ENCODE measurements at regions not wholly inside any gene's neighbourhood (a gene's known extent, or its start where the extent isn't known, plus 50 kb on each side); places are given as distances from the start of the nearest gene placed in this dataset.
"Not testable (repeated sequence)": the region's sequence is repeated elsewhere in the genome, so short reads cannot be mapped to it uniquely, and the experiment has no call there.

- DNase-seq, result no peak
Measured at GRCh38 chr3:28110869-28111268, 130.6 kb upstream of the CMC1 start.

- no peak for DNase-seq
Measured at GRCh38 chr3:28114893-28115292, 126.5 kb upstream of the CMC1 start.

- no peak for DNase-seq
Measured at GRCh38 chr3:28115316-28115715, 126.1 kb upstream of the CMC1 start.

- DNase-seq, result no peak
Measured at GRCh38 chr3:28117598-28117997, 123.8 kb upstream of the CMC1 start.

- no peak for DNase-seq
Measured at GRCh38 chr3:28118087-28118486, 123.3 kb upstream of the CMC1 start.

GRCh38 chr3:28122227-28122626 lies 119.2 kb upstream of the CMC1 start:
- no peak for DNase-seq

- no peak for DNase-seq
Measured at GRCh38 chr3:28124882-28125281, 116.5 kb upstream of the CMC1 start.

- DNase-seq, result no peak
Measured at GRCh38 chr3:28125342-28125741, 116.1 kb upstream of the CMC1 start.

- DNase-seq, result no peak
Measured at GRCh38 chr3:28130836-28131235, 110.6 kb upstream of the CMC1 start.

GRCh38 chr3:28132941-28133340 lies 108.5 kb upstream of the CMC1 start:
- DNase-seq, result no peak

- no peak for DNase-seq
Measured at GRCh38 chr3:28134198-28134597, 107.2 kb upstream of the CMC1 start.

- no peak for DNase-seq
Measured at GRCh38 chr3:28134792-28135375, 106.5 kb upstream of the CMC1 start.

- no peak for DNase-seq
Measured at GRCh38 chr3:28136607-28137216, 104.7 kb upstream of the CMC1 start.

- DNase-seq, result no peak
Measured at GRCh38 chr3:28138043-28138610, 103.3 kb upstream of the CMC1 start.

GRCh38 chr3:28139288-28139687 lies 102.1 kb upstream of the CMC1 start:
- no peak for DNase-seq

GRCh38 chr3:28139967-28140634 lies 101.3 kb upstream of the CMC1 start:
- DNase-seq, result no peak

- DNase-seq, result no peak
Measured at GRCh38 chr3:28140664-28141063, 100.8 kb upstream of the CMC1 start.

GRCh38 chr3:28149960-28150359 lies 91.5 kb upstream of the CMC1 start:
- no peak for DNase-seq

GRCh38 chr3:28150465-28151206 lies 90.8 kb upstream of the CMC1 start:
- no peak for DNase-seq

- DNase-seq, result no peak
Measured at GRCh38 chr3:28151207-28151550, 90.2 kb upstream of the CMC1 start.

GRCh38 chr3:28151608-28152228 lies 89.7 kb upstream of the CMC1 start:
- DNase-seq, result no peak

GRCh38 chr3:28155631-28156030 lies 85.8 kb upstream of the CMC1 start:
- no peak for DNase-seq

GRCh38 chr3:28156599-28156998 lies 84.8 kb upstream of the CMC1 start:
- not testable (repeated sequence) for DNase-seq
